Thyroid gland (tissue), 4 donors: ENCODE measurements at regions not wholly inside any gene's neighbourhood (a gene's known extent, or its start where the extent isn't known, plus 50 kb on each side); places are given as distances from the start of the nearest gene placed in this dataset.

Source experiments
- CTCF ChIP-seq, 6 experiments: fragments of 200-600 bp in 3 of 6; fragments of 450-650 bp in 3 of 6; sonication (generic) in 3 of 6; IDR thresholded peaks; one replicate each; pipeline ENCODE4 v1.5.1; 2016 to 2019; ENCODE audit warnings: antibody characterized with exemption in 6 of 6, mild to moderate bottlenecking in 2 of 6, inconsistent platforms in 1 of 6, moderate library complexity in 1 of 6
- POLR2A ChIP-seq, 2 donors: fragments of 450-650 bp; IDR thresholded peaks; one replicate each; pipeline ENCODE4 v1.6.1; 2017; ENCODE audit warnings: antibody characterized with exemption in 2 of 2, mild to moderate bottlenecking in 2 of 2, moderate library complexity in 1 of 2

GRCh38 chr4:152223600-152223999, 312.3 kb downstream of the FBXW7 start:
- TF ChIP-seq CTCF (IDR thresholded peaks at IDR 0.05) (no peak), POLR2A (IDR thresholded peaks at IDR 0.05) (no peak)
